Astrocyte (in vitro differentiated cells and primary cell): ENCODE measurements at regions not wholly inside any gene's neighbourhood (a gene's known extent, or its start where the extent isn't known, plus 50 kb on each side); places are given as distances from the start of the nearest gene placed in this dataset.

Source experiments
- EZH2 ChIP-seq: IDR thresholded peaks from 2 replicates; pipeline ENCODE4 v1.6.1; 2012; ENCODE audit warnings: mild to moderate bottlenecking, low read length, inconsistent platforms; ENCODE audit not compliant: insufficient read depth
- TF ChIP-seq, protein P1 (sequence below): IDR thresholded peaks from 2 replicates; pipeline ENCODE4 v1.5.1; 2011; ENCODE audit warnings: low read depth, mild to moderate bottlenecking, inconsistent platforms, low read length, moderate library complexity; ENCODE audit not compliant: insufficient read depth

DNA sequence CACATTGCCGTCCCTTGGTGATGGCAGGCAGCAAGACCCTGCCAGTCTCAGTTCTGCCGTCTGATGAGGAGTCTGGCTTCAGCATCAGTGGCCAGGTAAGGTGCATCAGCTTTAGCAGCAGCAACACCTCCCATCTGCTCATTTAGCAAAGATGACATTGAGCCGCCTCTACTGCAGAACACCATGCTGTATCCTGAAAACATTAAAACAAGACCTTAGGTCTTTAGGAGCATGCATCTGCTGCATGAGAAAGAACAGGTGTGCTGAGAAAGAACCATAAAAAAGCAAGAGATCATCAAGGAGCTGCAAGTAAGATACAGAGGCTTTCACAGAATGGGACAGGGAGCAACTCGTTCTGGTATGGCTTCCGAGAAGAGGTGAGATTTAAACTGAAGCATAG, 87.5 kb downstream of the SCN11A start:
- no peak for TF ChIP-seq EZH2
- TF ChIP-seq, protein P1, sequence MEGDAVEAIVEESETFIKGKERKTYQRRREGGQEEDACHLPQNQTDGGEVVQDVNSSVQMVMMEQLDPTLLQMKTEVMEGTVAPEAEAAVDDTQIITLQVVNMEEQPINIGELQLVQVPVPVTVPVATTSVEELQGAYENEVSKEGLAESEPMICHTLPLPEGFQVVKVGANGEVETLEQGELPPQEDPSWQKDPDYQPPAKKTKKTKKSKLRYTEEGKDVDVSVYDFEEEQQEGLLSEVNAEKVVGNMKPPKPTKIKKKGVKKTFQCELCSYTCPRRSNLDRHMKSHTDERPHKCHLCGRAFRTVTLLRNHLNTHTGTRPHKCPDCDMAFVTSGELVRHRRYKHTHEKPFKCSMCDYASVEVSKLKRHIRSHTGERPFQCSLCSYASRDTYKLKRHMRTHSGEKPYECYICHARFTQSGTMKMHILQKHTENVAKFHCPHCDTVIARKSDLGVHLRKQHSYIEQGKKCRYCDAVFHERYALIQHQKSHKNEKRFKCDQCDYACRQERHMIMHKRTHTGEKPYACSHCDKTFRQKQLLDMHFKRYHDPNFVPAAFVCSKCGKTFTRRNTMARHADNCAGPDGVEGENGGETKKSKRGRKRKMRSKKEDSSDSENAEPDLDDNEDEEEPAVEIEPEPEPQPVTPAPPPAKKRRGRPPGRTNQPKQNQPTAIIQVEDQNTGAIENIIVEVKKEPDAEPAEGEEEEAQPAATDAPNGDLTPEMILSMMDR = no peak
